ENCODE measurements at regions not wholly inside any gene's neighbourhood (a gene's known extent, or its start where the extent isn't known, plus 50 kb on each side); places are given as distances from the start of the nearest gene placed in this dataset.

DNA sequence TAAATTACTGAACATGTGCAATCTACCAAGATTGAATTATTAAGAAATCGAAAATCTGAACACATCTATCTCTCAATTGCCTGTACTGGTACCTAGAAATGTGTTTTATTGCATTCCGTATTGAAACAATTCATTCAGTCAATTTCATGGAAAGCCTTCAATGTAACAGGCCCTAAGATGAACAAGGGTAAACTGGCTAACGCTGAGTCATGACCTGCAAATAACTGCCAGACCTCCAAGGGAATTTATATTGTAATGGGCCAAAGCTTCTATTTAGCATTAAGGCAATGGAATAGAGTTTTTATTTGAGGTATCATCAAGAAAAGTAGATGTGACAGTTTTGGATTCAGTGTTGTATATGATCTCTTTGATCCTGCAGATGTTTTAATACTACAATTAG is 49.9 kb upstream of the CD36 start:
- no peak for TF ChIP-seq EZH2 (IDR thresholded peaks at IDR 0.05; ENCODE audit: borderline replicate concordance, insufficient read depth, low read depth, low read length, poor library complexity, severe bottlenecking)
- TF ChIP-seq, protein P1, sequence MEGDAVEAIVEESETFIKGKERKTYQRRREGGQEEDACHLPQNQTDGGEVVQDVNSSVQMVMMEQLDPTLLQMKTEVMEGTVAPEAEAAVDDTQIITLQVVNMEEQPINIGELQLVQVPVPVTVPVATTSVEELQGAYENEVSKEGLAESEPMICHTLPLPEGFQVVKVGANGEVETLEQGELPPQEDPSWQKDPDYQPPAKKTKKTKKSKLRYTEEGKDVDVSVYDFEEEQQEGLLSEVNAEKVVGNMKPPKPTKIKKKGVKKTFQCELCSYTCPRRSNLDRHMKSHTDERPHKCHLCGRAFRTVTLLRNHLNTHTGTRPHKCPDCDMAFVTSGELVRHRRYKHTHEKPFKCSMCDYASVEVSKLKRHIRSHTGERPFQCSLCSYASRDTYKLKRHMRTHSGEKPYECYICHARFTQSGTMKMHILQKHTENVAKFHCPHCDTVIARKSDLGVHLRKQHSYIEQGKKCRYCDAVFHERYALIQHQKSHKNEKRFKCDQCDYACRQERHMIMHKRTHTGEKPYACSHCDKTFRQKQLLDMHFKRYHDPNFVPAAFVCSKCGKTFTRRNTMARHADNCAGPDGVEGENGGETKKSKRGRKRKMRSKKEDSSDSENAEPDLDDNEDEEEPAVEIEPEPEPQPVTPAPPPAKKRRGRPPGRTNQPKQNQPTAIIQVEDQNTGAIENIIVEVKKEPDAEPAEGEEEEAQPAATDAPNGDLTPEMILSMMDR (IDR thresholded peaks at IDR 0.05) = no peak
